IPS-NIHi7 (cell line): ENCODE measurements at regions not wholly inside any gene's neighbourhood (a gene's known extent, or its start where the extent isn't known, plus 50 kb on each side); places are given as distances from the start of the nearest gene placed in this dataset.

ENCODE experiments used
- DNase-seq: peaks from one replicate; pipeline ENCODE4 v3.0.0; 2012; ENCODE audit warnings: mixed read lengths; ENCODE audit errors: extremely low spot score

- no peak for DNase-seq
These were observed 619.0 kb upstream of the AGTR1 start for GRCh38 chr3:148078658-148079057.

- no peak for DNase-seq
These were observed 618.3 kb upstream of the AGTR1 start for GRCh38 chr3:148079370-148079769.

GRCh38 chr3:148081926-148082325 is 615.8 kb upstream of the AGTR1 start:
- no peak for DNase-seq

GRCh38 chr3:148082506-148083280 is 615.0 kb upstream of the AGTR1 start:
- no peak for DNase-seq

GRCh38 chr3:148083526-148084182 is 614.0 kb upstream of the AGTR1 start:
- no peak for DNase-seq

- no peak for DNase-seq
These were observed 612.8 kb upstream of the AGTR1 start for GRCh38 chr3:148084931-148085330.

GRCh38 chr3:148087601-148088371 is 609.9 kb upstream of the AGTR1 start:
- no peak for DNase-seq

- DNase-seq = no peak
These were observed 608.5 kb upstream of the AGTR1 start for GRCh38 chr3:148089171-148089570.

- no peak for DNase-seq
These were observed 607.5 kb upstream of the AGTR1 start for GRCh38 chr3:148090156-148090555.

GRCh38 chr3:148092624-148093347 is 604.9 kb upstream of the AGTR1 start:
- no peak for DNase-seq

- no peak for DNase-seq
These were observed 604.0 kb upstream of the AGTR1 start for GRCh38 chr3:148093753-148094152.

GRCh38 chr3:148095962-148096361 is 601.7 kb upstream of the AGTR1 start:
- no peak for DNase-seq

GRCh38 chr3:148100476-148100875 is 597.2 kb upstream of the AGTR1 start:
- DNase-seq = no peak

- no peak for DNase-seq
These were observed 596.6 kb upstream of the AGTR1 start for GRCh38 chr3:148101061-148101460.

GRCh38 chr3:148102156-148102555 is 595.5 kb upstream of the AGTR1 start:
- no peak for DNase-seq

- DNase-seq = no peak
These were observed 591.6 kb upstream of the AGTR1 start for GRCh38 chr3:148106062-148106461.

- no peak for DNase-seq
These were observed 570.7 kb upstream of the AGTR1 start for GRCh38 chr3:148126956-148127355.

- DNase-seq = no peak
These were observed 569.6 kb upstream of the AGTR1 start for GRCh38 chr3:148128136-148128535.

- DNase-seq = no peak
These were observed 565.6 kb upstream of the AGTR1 start for GRCh38 chr3:148131990-148132638.

GRCh38 chr3:148136816-148137215 is 560.9 kb upstream of the AGTR1 start:
- no peak for DNase-seq

GRCh38 chr3:148146241-148146640 is 551.5 kb upstream of the AGTR1 start:
- no peak for DNase-seq
